DMS79 (cell line): ENCODE measurements at regions not wholly inside any gene's neighbourhood (a gene's known extent, or its start where the extent isn't known, plus 50 kb on each side); places are given as distances from the start of the nearest gene placed in this dataset.
"Not testable (repeated sequence)": the region's sequence is repeated elsewhere in the genome, so short reads cannot be mapped to it uniquely, and the experiment has no call there.

Experiments
- DNase-seq: peaks from one replicate; lab custom pipeline; 2025; lab: John Stamatoyannopoulos, UW

DNA sequence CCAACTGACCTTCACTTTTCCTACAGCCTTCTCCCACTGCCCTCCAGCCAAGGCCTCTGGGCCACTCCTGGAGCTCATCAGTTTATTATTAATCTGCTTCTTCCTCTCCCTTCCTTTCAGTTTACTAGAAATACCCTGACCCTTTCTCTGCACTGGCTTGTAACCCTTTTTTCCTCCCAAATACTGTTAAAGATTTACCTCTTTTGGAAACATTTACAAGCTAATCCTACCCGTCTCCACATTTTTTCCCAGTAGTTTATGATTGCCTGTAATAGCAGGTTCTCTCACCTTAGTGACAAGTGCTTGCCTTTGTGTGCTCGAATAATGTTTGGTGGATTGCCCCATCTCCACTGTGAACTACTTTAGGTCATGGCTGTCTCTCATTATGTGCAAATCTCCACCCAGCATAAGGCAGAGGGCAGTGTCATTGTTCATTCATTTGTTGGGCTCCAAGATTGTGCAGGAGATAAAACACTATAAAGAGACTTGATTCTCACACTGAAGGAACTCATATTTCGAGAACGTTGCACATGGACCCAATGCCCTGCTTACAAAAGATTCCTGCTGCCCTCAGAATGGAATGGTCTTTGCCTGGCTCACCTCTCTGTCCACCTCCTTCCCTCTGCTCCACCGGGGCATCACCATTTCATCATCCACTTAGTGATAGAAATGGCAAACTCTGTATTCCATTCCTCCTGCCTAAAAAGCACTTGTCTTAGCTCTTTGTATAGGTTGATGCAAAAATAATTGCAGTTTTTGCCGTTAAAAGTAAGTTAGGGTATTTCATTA, 491.1 kb downstream of the UTRN start:
- DNase-seq: no peak

DNA sequence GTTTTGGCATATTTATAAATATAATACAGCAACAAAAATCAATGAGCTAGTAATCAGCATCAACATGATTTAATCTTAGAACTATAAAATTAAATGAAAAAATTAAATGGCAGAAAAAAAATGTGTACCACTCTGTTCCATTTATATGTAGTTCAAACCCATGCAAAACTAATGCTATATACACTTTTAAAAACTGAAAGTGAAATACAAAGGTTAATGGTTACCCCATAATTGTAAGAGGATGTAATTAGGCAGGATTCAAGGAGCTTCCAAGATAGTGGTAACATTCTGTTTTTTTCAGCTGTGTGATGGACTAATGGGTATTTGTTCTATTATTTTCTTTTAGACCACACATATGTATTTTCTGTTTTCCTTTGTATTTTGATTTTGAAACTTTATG, 492.1 kb downstream of the UTRN start:
- DNase-seq: no peak

DNA sequence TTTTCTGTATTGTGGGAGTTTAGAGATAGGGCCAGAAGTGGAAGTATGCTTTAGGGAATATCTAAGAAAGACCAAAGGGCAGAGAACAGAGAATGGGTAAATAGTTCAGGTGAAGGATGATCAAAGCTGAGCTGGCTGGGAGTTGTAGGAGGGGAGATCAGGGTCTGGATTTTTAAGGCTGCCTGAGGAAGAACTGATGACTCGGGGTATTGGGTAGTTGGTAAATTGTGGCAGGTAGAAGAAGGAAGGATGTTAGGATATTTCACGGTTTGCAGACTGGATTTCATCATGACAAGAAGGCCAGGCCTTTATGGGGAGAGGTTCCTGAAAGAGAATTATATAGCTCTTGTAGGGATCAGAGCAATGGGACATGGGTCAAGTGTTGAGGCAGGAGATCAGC, 492.9 kb downstream of the UTRN start:
- no peak for DNase-seq

DNA sequence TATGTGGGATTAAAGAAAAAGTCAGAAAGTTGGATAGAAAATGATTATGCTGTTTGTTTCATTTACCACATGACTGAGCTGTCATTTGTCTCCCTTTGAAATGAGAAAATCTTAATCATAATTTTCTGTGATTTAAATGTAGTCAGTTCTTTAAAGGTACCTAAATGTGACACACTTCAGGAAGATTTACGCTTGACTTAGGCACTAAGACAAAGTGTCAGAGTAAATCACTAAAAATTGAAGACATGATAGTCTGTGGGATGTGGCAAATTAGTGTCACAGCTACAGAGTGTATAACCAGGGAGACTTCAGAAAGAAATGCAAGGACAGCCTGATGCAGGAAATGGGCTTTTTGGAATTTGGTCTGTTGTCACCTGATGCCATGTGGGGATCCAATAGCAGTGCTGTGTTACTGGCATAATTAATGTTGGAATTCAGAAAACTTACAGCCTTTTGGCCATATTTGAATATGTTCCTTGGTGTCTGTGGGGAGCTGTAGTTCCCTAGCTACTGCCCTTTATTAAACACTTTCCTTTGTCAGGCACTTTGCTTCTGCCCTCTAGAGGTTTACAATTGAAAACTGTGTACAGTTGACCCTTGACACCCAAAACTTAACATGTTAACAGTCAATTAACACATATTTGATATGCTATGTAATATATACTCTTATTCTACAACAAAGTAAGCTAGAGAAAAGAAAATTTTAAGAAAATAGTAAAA, 493.8 kb downstream of the UTRN start:
- DNase-seq: no peak

- DNase-seq: no peak
Observed at GRCh38 chr6:144781836-144782235, 496.7 kb downstream of the UTRN start.

DNA sequence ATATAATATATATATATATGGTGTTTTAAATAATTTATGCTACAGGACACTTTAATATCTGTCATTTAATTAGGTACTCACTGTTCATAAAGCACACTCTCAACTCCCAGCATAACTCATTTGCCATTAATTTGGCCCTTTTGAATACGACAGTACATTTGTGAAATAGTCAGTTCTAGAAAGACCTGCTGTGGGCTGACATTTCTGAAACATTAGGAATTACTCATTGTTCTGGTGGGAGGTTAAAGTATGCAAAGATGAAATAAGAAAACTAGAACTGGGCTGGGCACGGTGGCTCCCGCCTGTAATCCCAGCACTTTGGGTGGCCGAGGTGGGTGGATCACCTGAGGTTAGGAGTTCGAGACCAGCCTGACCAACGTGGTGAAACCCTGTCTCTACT, 497.5 kb downstream of the UTRN start:
- DNase-seq: no peak

GRCh38 chr6:144785056-144785455, 499.9 kb downstream of the UTRN start:
- no peak for DNase-seq

DNA sequence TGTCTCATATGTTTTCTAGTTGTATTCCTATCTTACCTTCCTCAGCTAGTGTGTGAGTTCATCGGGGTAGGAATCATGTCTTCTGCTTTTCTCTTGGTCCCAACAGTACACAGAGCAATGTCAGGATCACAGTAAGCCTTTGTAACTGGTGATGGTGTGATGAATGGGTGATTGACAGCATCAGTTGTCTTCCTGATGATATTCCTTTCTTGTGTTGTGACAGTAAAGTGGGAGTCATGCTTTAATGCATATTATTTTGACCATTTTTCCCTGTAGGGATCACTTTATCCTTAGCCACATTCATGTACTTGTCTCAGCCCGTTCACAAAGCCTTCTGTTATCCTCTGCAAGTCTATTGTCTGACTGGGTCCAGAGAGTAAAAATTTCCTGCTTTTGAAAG, 501.7 kb downstream of the UTRN start:
- DNase-seq: no peak

DNA sequence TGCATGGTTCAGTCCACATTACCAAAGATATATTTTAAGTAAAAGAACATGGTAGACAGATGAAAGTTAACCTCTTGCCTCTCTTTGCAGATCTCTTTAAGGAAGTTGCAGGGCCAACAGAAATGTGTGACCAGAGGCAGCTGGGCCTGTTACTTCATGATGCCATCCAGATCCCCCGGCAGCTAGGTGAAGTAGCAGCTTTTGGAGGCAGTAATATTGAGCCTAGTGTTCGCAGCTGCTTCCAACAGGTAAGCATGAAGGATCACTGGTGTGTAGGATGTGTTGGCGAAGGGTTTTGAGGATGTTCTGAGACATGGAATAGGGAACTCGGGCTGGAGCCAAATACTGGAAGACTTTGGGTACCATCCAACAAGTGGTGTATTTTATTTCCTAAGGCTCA, 508.6 kb downstream of the UTRN start:
- DNase-seq: no peak

- DNase-seq: not testable (repeated sequence)
Observed at GRCh38 chr6:144795022-144795421, 509.9 kb downstream of the UTRN start.

GRCh38 chr6:144796070-144796469, 510.9 kb downstream of the UTRN start:
- no peak for DNase-seq

DNA sequence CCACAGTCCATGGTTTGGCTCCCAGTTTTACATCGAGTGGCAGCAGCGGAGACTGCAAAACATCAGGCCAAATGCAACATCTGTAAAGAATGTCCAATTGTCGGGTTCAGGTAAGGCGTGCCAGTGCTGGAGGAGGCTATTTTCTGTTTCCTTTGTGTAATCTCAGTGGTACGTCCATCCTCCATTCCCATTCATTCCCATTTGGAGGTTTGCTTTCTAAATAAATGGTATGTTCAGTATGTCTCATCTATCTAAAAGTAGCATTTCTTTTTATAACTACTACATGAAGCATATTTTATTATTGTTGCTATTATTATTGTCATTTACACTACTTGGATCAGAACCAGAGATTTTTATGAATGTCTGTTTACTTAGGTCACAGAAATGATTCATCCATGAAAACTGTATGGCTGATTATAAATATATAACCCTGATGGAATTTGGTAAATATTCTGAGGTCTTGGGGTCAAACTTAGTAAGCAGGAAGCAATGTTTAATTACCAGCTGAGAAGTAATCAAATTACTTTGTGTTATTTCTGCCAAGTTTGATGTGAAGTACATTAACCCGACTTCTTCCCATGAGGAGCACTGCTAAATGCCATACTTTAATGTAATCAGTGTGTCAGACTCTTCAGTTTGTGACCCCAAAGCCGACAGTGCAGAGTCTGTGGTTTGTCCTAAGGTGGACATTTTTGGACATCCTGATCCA, 512.9 kb downstream of the UTRN start:
- DNase-seq: no peak

- DNase-seq: no peak
Observed at GRCh38 chr6:144804246-144804790, 519.2 kb downstream of the UTRN start.

GRCh38 chr6:144805049-144805448, 519.9 kb downstream of the UTRN start:
- no peak for DNase-seq

GRCh38 chr6:144806222-144806621, 521.1 kb downstream of the UTRN start:
- no peak for DNase-seq

- DNase-seq: no peak
Observed at GRCh38 chr6:144809120-144809519, 524.0 kb downstream of the UTRN start.

DNA sequence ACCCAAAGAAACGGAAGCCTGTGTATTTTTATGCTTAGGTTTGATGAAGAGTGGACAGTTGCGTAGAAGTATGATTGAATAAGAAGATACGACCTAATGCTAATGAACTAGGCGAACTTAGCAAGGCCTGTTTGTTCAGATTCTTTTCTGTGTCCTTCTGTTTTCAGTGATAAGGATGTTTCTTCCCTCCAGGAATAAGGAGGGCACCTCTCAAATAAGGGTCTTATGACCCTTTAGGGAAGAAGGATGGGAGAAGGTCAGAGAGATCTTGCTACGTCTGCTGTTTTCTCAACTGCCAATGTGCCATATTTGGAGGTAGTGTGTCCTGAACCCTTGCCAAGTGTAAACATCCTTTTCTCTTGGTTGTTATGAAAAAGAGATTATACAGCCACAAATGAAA, 524.8 kb downstream of the UTRN start:
- DNase-seq: no peak

DNA sequence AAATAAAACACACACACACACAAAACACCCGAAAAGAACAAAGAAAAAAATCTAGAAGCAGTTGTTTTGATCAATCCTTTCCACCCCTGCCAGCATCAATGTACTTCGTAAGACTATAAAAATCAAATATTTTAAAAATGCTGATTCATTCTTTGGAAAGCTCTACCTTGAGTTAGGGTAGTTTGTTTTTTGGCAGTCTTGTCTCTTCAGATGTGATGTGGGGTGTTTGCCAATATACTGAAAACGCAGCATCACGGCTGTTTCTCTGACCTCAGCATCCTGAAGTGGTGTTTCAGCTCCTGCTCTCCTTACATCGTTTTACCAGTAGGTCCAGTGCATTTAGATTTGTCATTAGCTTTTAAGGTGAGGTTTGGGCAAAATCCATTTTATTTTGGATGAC, 526.0 kb downstream of the UTRN start:
- DNase-seq: no peak

DNA sequence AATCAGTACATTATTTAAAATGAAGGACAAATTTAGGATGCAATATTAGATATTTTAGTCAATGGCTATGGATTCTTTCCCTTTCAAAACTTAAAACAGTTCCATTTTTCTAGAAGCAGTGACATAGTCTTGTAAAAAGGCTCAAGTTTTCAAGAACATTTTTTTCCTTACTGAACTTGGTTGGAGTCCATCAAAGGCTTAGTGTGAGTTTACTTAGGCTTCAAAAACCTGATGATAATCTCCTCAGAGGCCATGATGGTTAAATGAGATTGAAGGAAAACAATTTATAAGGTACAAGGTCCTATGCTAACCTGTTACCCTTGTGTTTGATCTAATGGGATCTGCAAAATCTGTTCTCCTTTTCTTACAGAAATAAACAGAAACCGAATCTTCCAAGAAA, 531.8 kb downstream of the UTRN start:
- no peak for DNase-seq

- no peak for DNase-seq
Observed at GRCh38 chr6:144820270-144820669, 535.1 kb downstream of the UTRN start.

DNA sequence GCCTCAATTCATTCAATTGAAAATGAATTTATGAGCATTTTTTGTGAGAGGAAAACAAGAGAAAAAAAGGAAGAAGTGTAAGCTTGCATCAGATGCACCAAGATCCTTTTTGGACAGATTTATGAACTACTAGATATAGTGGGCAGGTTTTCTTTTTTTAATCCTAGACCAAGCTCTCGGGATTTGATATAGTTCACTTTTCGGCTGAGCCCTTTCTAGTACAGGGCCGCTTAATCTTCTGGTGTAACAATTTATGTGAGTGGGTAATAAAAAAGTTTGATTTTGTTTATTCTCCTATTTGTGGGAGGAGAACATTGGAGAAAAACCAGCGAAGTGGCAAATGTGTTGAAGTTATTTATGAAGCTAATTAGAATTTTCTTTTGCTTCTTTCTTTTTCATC, 538.0 kb downstream of the UTRN start:
- DNase-seq: no peak

DNA sequence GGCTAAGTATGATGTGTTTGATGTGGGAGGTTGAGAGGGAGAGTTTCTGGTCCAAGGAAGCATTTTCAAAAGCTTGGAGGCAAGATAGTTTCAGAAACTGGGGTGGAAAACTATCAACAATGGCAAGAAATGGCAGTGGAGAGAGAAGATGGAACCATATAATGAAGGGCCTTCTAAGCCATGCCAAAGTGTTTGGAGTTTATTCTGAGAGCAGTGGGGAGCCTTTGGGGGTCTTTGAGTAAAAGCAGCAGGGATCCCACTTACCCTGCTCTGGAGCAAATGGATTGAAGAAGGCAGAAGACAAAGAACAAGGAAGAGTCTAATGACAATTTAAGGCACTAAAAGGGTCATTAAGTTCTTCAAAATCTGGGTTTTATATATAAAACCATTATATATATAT, 538.9 kb downstream of the UTRN start:
- DNase-seq: no peak
